Lower leg skin (tissue), 4 donors: ENCODE measurements at regions not wholly inside any gene's neighbourhood (a gene's known extent, or its start where the extent isn't known, plus 50 kb on each side); places are given as distances from the start of the nearest gene placed in this dataset.

Experiments
- DNase-seq, 2 donors: peaks; one replicate each; pipeline ENCODE4 v3.0.0-alpha.2; 2019; ENCODE audit warnings: low spot score in 2 of 2
- H3K4me3 ChIP-seq: fragments of 200-600 bp; sonication (generic); 2 replicates; pipeline ENCODE4 v1.5.1; 2017; ENCODE audit warnings: mild to moderate bottlenecking, low read depth; ENCODE audit not compliant: poor library complexity, severe bottlenecking
- POLR2A ChIP-seq, 2 donors: fragments of 450-650 bp; IDR thresholded peaks; one replicate each; pipeline ENCODE4 v1.6.1; 2016 to 2017; ENCODE audit warnings: antibody characterized with exemption in 2 of 2, mild to moderate bottlenecking in 1 of 2, moderate library complexity in 1 of 2
- WGBS, 2 donors: methylation state at CpG; one replicate each; pipeline ENCODE4 v1.1.5; 2018; 5-methylcytosine and 5-hydroxymethylcytosine counted together
- intact Hi-C: fragments of 100-400 bp; cut with DNase I; formaldehyde crosslinking; loops from one replicate; pipeline ENCODE4 v1.15.0; 2023; ENCODE audit warnings: low total_unique reads
- TF ChIP-seq, protein P1 (sequence below), 3 donors: fragments of 450-650 bp; IDR thresholded peaks; one replicate each; pipeline ENCODE4 v1.5.1; 2016; ENCODE audit warnings: antibody characterized with exemption in 3 of 3, mild to moderate bottlenecking in 3 of 3, moderate library complexity in 2 of 3

DNA sequence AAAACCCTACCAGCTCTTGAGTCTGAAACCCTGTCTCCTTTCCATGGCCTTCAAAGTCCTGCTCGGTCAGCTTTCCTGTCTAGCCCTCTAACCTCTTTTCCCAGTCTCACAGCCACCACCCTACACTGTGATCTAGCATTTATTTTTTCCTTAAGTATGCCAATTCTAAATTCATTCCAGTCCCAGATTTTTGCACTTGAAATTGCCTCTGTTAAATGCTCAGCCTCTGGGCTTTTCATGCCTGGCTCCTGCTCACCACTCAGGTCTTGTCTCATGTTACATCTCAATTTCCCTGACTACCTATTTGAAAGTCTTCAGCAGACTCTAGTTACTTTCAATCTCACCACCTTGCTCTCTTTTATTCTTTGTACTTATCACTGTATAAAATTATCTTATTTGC, 176.2 kb downstream of the ADGRL4 start:
- WGBS, 2 donors, result 42 to 61% methylated on average over 1 of the region's 1 CpG
- no peak for DNase-seq
- no peak overlapping the region for H3K4me3 ChIP-seq
- TF ChIP-seq, protein P1, sequence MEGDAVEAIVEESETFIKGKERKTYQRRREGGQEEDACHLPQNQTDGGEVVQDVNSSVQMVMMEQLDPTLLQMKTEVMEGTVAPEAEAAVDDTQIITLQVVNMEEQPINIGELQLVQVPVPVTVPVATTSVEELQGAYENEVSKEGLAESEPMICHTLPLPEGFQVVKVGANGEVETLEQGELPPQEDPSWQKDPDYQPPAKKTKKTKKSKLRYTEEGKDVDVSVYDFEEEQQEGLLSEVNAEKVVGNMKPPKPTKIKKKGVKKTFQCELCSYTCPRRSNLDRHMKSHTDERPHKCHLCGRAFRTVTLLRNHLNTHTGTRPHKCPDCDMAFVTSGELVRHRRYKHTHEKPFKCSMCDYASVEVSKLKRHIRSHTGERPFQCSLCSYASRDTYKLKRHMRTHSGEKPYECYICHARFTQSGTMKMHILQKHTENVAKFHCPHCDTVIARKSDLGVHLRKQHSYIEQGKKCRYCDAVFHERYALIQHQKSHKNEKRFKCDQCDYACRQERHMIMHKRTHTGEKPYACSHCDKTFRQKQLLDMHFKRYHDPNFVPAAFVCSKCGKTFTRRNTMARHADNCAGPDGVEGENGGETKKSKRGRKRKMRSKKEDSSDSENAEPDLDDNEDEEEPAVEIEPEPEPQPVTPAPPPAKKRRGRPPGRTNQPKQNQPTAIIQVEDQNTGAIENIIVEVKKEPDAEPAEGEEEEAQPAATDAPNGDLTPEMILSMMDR (IDR thresholded peaks at IDR 0.05), result no peak
- no peak for TF ChIP-seq POLR2A (IDR thresholded peaks at IDR 0.05)
- intact Hi-C loops, result no loop called here

DNA sequence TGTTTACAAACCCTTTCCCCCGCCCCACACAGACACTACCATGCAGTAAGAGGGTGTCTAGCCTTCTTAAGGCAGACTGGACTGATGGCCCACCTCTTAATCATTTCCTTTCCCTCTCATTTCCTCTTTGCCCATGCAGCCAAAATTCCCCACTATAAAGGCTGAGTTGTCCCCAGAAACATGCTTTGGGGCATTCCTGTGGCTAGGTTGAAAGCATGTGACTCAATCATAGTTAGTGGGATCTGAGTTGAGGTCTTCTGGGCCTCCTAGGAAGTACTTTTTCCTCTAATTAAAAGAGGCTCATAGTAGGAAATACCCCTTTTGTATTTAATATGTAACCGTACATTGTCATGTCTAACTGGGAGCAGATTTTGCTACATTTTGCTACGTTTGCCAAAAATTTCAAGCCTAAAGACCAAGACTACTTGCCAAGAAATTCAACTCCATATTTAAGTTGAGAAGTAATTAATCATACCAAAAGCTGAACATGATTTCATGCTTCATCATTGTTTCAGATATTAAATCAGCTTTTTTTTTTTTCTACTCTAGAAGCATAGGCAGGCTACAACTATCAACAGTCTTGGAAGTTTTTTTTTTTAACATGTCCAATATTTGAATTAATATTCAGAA, 174.7 kb downstream of the ADGRL4 start:
- WGBS, 2 donors, result 64 to 70% methylated on average over 3 of the region's 3 CpGs

DNA sequence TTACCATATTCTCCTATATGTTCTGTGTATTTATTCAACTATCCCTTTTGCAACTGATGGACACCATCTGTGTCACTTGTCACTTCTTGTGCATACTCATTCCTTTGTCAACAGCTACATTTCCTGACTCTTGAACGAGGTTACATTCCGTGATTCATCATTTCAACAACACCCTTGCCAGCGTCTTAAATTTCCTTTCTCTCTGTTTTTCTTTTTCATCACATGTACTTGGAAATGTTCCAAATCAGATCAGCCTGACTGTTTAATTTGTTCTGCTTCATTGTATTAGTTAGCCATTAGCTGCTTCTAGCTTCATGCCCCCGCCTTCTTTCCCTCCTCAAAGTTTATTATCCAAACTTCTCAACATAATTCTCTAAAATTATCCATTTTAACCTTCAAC, 173.0 kb downstream of the ADGRL4 start:
- no peak overlapping the region for H3K4me3 ChIP-seq
- no peak for DNase-seq
- TF ChIP-seq POLR2A (IDR thresholded peaks at IDR 0.05), result no peak
- TF ChIP-seq, protein P1 (IDR thresholded peaks at IDR 0.05), result no peak
- intact Hi-C loops, result no loop called here
- WGBS, 2 donors, result 28 to 32% methylated on average over 4 of the region's 4 CpGs

More for the DNA sequence above, 174.7 kb downstream of the ADGRL4 start:
- no peak for DNase-seq
- TF ChIP-seq POLR2A (IDR thresholded peaks at IDR 0.05), result no peak
- TF ChIP-seq, protein P1 (IDR thresholded peaks at IDR 0.05), result no peak
- no peak overlapping the region for H3K4me3 ChIP-seq
- intact Hi-C loops, result no loop called here

DNA sequence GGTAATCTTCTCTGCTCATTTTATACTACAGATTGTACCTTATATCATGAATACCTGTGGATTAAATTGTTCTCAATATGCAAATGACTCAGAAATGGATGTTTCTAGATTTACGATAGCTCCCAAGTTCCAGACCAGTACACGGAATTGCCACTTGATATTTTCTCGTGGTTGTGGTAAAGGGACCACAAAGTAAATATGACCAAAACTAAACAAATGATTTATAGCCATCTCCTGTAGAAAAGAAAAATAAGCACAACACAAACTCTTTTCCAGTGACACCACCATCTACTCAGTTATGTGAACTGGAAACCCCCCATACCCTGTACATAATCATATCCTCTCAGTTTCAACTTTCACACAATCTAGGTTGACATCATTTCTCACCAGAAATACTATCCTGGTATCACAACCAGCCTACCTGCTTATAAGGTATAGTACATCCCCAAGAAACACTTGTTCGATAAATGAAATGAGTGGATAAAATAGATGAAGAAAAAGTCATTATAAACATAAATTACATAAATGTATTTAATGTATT, 172.3 kb downstream of the ADGRL4 start:
- TF ChIP-seq, protein P1 (IDR thresholded peaks at IDR 0.05), result no peak
- TF ChIP-seq POLR2A (IDR thresholded peaks at IDR 0.05), result no peak
- 84 to 90% methylated on average over 4 of the region's 4 CpGs for WGBS, 2 donors
- no peak for DNase-seq
- intact Hi-C loops, result no loop called here
- no peak overlapping the region for H3K4me3 ChIP-seq

DNA sequence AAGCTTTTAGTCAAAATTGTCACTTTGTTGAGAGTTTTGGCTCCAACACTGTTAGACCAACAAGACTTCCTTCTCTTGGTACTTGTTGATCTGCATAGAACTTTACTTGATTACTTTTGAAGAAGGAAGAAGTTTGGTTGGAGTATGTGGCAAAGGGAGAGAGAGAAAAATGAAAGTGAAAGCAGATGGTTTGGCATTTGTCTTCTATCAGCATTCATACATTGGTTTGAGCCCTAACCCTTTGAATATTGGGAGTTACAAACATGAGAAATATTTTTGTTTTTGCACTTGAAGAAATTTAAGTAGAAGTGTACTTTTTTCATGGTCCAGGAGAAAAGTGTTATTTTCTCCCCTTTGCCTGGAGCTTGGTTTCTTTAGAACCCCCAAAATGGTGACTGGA, 169.8 kb downstream of the ADGRL4 start:
- no peak for TF ChIP-seq POLR2A (IDR thresholded peaks at IDR 0.05)
- TF ChIP-seq, protein P1 (IDR thresholded peaks at IDR 0.05), result no peak
- intact Hi-C loops, result no loop called here
- H3K4me3 ChIP-seq, result no peak overlapping the region
- DNase-seq, result no peak
